Fibroblast of upper back skin (primary cell): ENCODE measurements at regions not wholly inside any gene's neighbourhood (a gene's known extent, or its start where the extent isn't known, plus 50 kb on each side); places are given as distances from the start of the nearest gene placed in this dataset.

Source experiments
- DNase-seq: peaks from one replicate; pipeline ENCODE4 v3.0.0-alpha.2; 2013

DNA sequence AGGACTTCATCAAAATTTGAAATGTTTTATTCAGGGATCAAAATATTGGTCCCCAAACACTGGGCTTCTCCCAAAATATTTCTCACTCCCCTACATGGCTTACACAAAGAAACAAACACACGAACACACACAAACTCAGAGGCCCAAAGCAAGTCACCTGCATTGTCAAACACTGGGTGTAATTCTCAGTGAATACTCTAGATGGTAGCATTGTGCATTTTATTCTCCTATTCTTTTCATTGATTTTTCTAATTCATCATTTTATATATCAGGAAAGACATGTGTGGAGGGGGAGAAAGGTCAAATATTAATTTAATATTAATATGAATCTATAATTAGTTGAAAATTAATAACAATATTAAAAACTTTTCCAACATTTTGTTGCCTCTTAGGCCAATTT lies 72.3 kb upstream of the TNMD start:
- DNase-seq, result peak; percentile 2

- DNase-seq, result no peak
Observed at GRCh38 chrX:100494646-100495370, 84.7 kb upstream of the PCDH19 start.

- DNase-seq, result no peak
Observed at GRCh38 chrX:100491174-100491573, 81.1 kb upstream of the PCDH19 start.

- no peak for DNase-seq
Observed at GRCh38 chrX:100487795-100488194, 77.7 kb upstream of the PCDH19 start.

- DNase-seq, result no peak
Observed at GRCh38 chrX:100484971-100485370, 74.9 kb upstream of the PCDH19 start.

- no peak for DNase-seq
Observed at GRCh38 chrX:100479329-100479728, 69.3 kb upstream of the PCDH19 start.

DNA sequence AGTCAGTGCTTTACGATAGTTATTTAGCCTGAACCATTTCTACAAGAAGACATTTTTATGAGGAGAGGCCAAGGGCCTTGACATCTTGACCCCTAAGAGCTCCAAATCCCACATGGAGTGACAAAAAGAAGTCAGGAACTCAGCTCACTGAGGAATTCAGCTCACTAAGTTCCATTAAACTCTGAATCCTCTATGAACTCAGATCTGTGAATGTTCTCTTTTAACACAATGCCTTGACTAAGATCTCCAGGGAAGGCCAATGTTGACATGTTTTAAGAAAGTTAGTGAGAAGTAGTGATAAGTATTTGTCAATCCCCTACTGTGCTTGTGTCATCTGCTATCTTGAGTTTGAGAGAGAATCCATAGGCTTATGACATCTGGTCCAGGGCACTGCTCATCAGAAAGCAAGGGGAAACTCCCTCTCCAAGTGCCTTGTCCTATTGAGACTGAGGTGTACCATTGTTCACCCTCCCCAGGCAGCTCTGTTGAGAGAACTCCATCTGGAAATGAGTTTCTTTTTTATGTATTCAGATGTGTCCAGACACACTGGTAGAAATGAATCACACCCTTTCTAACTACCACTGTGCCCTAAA lies 68.7 kb upstream of the PCDH19 start:
- no peak for DNase-seq

- DNase-seq, result no peak
Observed at GRCh38 chrX:100477958-100478357, 67.9 kb upstream of the PCDH19 start.

GRCh38 chrX:100477467-100477866 lies 67.4 kb upstream of the PCDH19 start:
- DNase-seq, result no peak
